Adrenal gland (tissue), 5 donors: ENCODE measurements at regions not wholly inside any gene's neighbourhood (a gene's known extent, or its start where the extent isn't known, plus 50 kb on each side); places are given as distances from the start of the nearest gene placed in this dataset.

Experiments
- POLR2A ChIP-seq, 2 donors: fragments of 450-650 bp; IDR thresholded peaks; one replicate each; pipeline ENCODE4 v1.6.1; 2017; ENCODE audit warnings: antibody characterized with exemption in 2 of 2, mild to moderate bottlenecking in 2 of 2, moderate library complexity in 1 of 2
- TF ChIP-seq, protein P1 (sequence below), 6 experiments: fragments of 450-650 bp in 4 of 6; fragments of 200-600 bp in 2 of 6; sonication (generic) in 1 of 6; IDR thresholded peaks; 1 replicate in 5 of 6; 2 replicates in 1 of 6; pipeline versions ENCODE4 v1.5.1 to v1.8.0; 2016 to 2021; ENCODE audit warnings: antibody characterized with exemption in 6 of 6, mild to moderate bottlenecking in 2 of 6, moderate library complexity in 1 of 6
- donor health status: DM: no; HTN: no; CAD: no.

DNA sequence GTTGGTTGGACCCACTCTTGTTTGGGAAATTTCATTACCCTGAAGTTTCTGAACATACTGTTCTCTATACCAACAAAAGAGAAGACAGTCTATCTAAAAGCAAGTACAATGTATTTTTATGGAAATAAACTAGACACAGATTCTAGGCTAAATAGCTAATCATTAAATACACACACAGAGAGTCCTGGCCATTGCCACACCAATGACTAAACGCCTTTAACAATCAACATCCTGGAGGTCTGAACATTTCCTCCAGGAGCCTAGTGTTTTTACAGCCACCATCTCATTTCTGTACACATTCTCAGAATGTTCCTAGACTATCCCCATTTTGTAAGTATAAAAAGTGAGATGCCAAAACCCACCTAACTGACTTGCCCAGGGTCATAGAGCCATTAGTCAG, 141.6 kb upstream of the RREB1 start:
- TF ChIP-seq, protein P1, sequence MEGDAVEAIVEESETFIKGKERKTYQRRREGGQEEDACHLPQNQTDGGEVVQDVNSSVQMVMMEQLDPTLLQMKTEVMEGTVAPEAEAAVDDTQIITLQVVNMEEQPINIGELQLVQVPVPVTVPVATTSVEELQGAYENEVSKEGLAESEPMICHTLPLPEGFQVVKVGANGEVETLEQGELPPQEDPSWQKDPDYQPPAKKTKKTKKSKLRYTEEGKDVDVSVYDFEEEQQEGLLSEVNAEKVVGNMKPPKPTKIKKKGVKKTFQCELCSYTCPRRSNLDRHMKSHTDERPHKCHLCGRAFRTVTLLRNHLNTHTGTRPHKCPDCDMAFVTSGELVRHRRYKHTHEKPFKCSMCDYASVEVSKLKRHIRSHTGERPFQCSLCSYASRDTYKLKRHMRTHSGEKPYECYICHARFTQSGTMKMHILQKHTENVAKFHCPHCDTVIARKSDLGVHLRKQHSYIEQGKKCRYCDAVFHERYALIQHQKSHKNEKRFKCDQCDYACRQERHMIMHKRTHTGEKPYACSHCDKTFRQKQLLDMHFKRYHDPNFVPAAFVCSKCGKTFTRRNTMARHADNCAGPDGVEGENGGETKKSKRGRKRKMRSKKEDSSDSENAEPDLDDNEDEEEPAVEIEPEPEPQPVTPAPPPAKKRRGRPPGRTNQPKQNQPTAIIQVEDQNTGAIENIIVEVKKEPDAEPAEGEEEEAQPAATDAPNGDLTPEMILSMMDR (IDR thresholded peaks at IDR 0.05): no peak
- no peak for TF ChIP-seq POLR2A (IDR thresholded peaks at IDR 0.05)
